A549 (cell line): ENCODE measurements at regions not wholly inside any gene's neighbourhood (a gene's known extent, or its start where the extent isn't known, plus 50 kb on each side); places are given as distances from the start of the nearest gene placed in this dataset.
A peak's percentile ranks its signal among the peaks of the same experiment; 100 is the strongest.

Experiments used
- ATAC-seq, 2 experiments: fragments of 200-7000 bp in 1 of 2; fragments of >200 bp in 1 of 2; cut with Nextera tagmentation in 1 of 2; cut with Tn5 transposase in 1 of 2; 3 replicates each; pipeline versions ENCODE4 v1.8.0 to v1.9.1; 2018 to 2020; ENCODE audit warnings: mild to moderate bottlenecking in 1 of 2, moderate library complexity in 1 of 2
- CTCF ChIA-PET: fragments of 300-600 bp; sonication (Branson Sonifier 250); formaldehyde crosslinking; extraction: SDS; loops from one replicate; lab custom pipeline; 2021; ENCODE audit warnings: antibody characterized with exemption, inconsistent platforms; lab: Yijun Ruan, JAX
- POLR2A ChIA-PET: fragments of 350-600 bp; formaldehyde crosslinking; extraction: SDS; loops from one replicate; lab custom pipeline; 2021; ENCODE audit warnings: antibody characterized with exemption, inconsistent platforms; lab: Yijun Ruan, JAX
- DNase-seq, 2 experiments: peaks; one replicate each; pipeline versions ENCODE4 v3.0.0 to v3.0.0-alpha.2; 2011 to 2016; ENCODE audit warnings: low read depth in 1 of 2, low spot score in 1 of 2
- FAIRE-seq: peaks from 2 replicates; lab custom pipeline; 2011; peaks lifted over from hg19 to GRCh38; lab: Jason Lieb, UNC
- H3K27ac ChIP-seq, 2 experiments: fragments of >200 bp; sonication (Bioruptor Twin); formaldehyde crosslinking; 3 replicates each; pipeline ENCODE4 v1.5.1; 2016 to 2017
- H3K4me1 ChIP-seq: fragments of >200 bp; sonication (Bioruptor Twin); formaldehyde crosslinking; 3 replicates; pipeline ENCODE4 v1.6.1; 2016
- H3K4me2 ChIP-seq: fragments of >200 bp; sonication (Bioruptor Twin); formaldehyde crosslinking; 3 replicates; pipeline ENCODE4 v1.6.1; 2016
- H3K4me3 ChIP-seq: fragments of >200 bp; sonication (Bioruptor Twin); formaldehyde crosslinking; 3 replicates; pipeline ENCODE4 v1.5.1; 2016
- H3K9me3 ChIP-seq: fragments of >200 bp; sonication (Bioruptor Twin); formaldehyde crosslinking; 3 replicates; pipeline ENCODE4 v1.6.1; 2016
- CBX2 ChIP-seq: fragments of 200-600 bp; sonication (generic); IDR thresholded peaks from 2 replicates; pipeline ENCODE4 v1.6.1; 2016; ENCODE audit warnings: low read depth, mild to moderate bottlenecking, borderline replicate concordance
- CBX8 ChIP-seq: fragments of 200-600 bp; sonication (generic); IDR thresholded peaks from 2 replicates; pipeline ENCODE4 v1.6.1; 2016
- CEBPB ChIP-seq, 2 experiments: fragments of >200 bp in 1 of 2; sonication (Bioruptor Twin) in 1 of 2; formaldehyde crosslinking in 1 of 2; IDR thresholded peaks; 2 replicates each; pipeline ENCODE4 v1.6.1; 2012 to 2016
- CHD2 ChIP-seq: fragments of 150-350 bp; IDR thresholded peaks from 2 replicates; pipeline ENCODE4 v1.6.1; 2014; ENCODE audit warnings: low read length; ENCODE audit not compliant: partially characterized antibody
- EHMT2 ChIP-seq: fragments of 200-600 bp; sonication (generic); IDR thresholded peaks from 2 replicates; pipeline ENCODE4 v1.6.1; 2016; ENCODE audit warnings: antibody characterized with exemption, low read depth, mild to moderate bottlenecking, moderate library complexity
- EP300 ChIP-seq, 2 experiments: fragments of >200 bp; sonication (Bioruptor Twin); formaldehyde crosslinking; IDR thresholded peaks; 2 replicates in 1 of 2; 3 replicates in 1 of 2; pipeline ENCODE4 v1.6.1; 2016 to 2017
- FOSB ChIP-seq: fragments of 250-450 bp; sonication (Bioruptor Pico); IDR thresholded peaks from 2 replicates; pipeline ENCODE4 v1.5.0; 2020; ENCODE audit warnings: mild to moderate bottlenecking, moderate library complexity
- FOXS1 ChIP-seq: fragments of 250-450 bp; sonication (Bioruptor Pico); IDR thresholded peaks from 2 replicates; pipeline ENCODE4 v1.5.0; 2020; ENCODE audit warnings: mild to moderate bottlenecking, moderate library complexity
- GATA3 ChIP-seq: IDR thresholded peaks from 2 replicates; pipeline ENCODE4 v1.6.1; 2012; ENCODE audit warnings: borderline replicate concordance
- HOXA7 ChIP-seq: fragments of 250-450 bp; sonication (Bioruptor Pico); IDR thresholded peaks from 2 replicates; pipeline ENCODE4 v1.5.0; 2020; ENCODE audit warnings: mild to moderate bottlenecking, moderate library complexity
- HOXB5 ChIP-seq: fragments of 250-450 bp; sonication (Bioruptor Pico); IDR thresholded peaks from 2 replicates; pipeline ENCODE4 v1.5.0; 2020; ENCODE audit warnings: mild to moderate bottlenecking, moderate library complexity
- JUN ChIP-seq, 2 experiments: fragments of >200 bp; sonication (Bioruptor Twin); formaldehyde crosslinking; IDR thresholded peaks; 2 replicates in 1 of 2; 3 replicates in 1 of 2; pipeline ENCODE4 v1.6.1; 2016 to 2017
- JUNB ChIP-seq: fragments of >200 bp; sonication (Bioruptor Twin); formaldehyde crosslinking; IDR thresholded peaks from 2 replicates; pipeline ENCODE4 v1.6.1; 2016
- KDM1A ChIP-seq: fragments of 200-600 bp; sonication (generic); IDR thresholded peaks from 2 replicates; pipeline ENCODE4 v1.6.1; 2016; ENCODE audit warnings: low read depth, mild to moderate bottlenecking
- KDM5A ChIP-seq: fragments of 200-600 bp; sonication (generic); IDR thresholded peaks from 2 replicates; pipeline ENCODE4 v1.6.1; 2016; ENCODE audit warnings: antibody characterized with exemption, mild to moderate bottlenecking
- MAFK ChIP-seq: fragments of 450-650 bp; IDR thresholded peaks from 2 replicates; pipeline ENCODE4 v1.6.1; 2014; ENCODE audit not compliant: partially characterized antibody
- MYC ChIP-seq: IDR thresholded peaks from 2 replicates; pipeline ENCODE4 v1.6.1; 2012; ENCODE audit warnings: mild to moderate bottlenecking, inconsistent platforms, low read length, improper control_type of control experiment, borderline replicate concordance
- NFE2L2 ChIP-seq: fragments of 150-350 bp; conservative IDR thresholded peaks from 2 replicates; pipeline ENCODE4 v1.6.1; 2014; ENCODE audit warnings: low read length
- NPAS2 ChIP-seq: fragments of 250-450 bp; sonication (Bioruptor Pico); IDR thresholded peaks from 2 replicates; pipeline ENCODE4 v1.8.0; 2022; ENCODE audit warnings: mild to moderate bottlenecking, moderate library complexity, borderline replicate concordance
- NR3C1 ChIP-seq: fragments of >200 bp; sonication (Bioruptor Twin); formaldehyde crosslinking; IDR thresholded peaks from 3 replicates; pipeline ENCODE4 v1.6.1; 2017
- RAD21 ChIP-seq, 2 experiments: fragments of >200 bp in 1 of 2; sonication (Bioruptor Twin) in 1 of 2; formaldehyde crosslinking in 1 of 2; IDR thresholded peaks in 1 of 2; conservative IDR thresholded peaks in 1 of 2; 2 replicates in 1 of 2; 3 replicates in 1 of 2; pipeline ENCODE4 v1.6.1; 2012 to 2018; ENCODE audit warnings: inconsistent platforms in 1 of 2
- RARB ChIP-seq: fragments of 250-450 bp; sonication (Bioruptor Pico); IDR thresholded peaks from 2 replicates; pipeline ENCODE4 v1.8.0; 2021; ENCODE audit warnings: mild to moderate bottlenecking, moderate library complexity
- RCOR1 ChIP-seq: fragments of 150-350 bp; IDR thresholded peaks from 2 replicates; pipeline ENCODE4 v1.6.1; 2014; ENCODE audit warnings: antibody characterized with exemption, low read length, low read depth
- RFX5 ChIP-seq: fragments of 450-650 bp; IDR thresholded peaks from 2 replicates; pipeline ENCODE4 v1.7.1; 2014; ENCODE audit warnings: antibody characterized with exemption, mild to moderate bottlenecking, moderate library complexity
- RNF2 ChIP-seq: fragments of 200-600 bp; sonication (generic); IDR thresholded peaks from 2 replicates; pipeline ENCODE4 v1.6.1; 2016; ENCODE audit warnings: low read depth, mild to moderate bottlenecking, antibody characterized with exemption, moderate library complexity, borderline replicate concordance
- SREBF2 ChIP-seq: fragments of 450-650 bp; IDR thresholded peaks from 2 replicates; pipeline ENCODE4 v1.6.1; 2014; ENCODE audit warnings: mild to moderate bottlenecking, moderate library complexity
- TP53 ChIP-seq: fragments of 250-450 bp; sonication (Bioruptor Pico); IDR thresholded peaks from 2 replicates; pipeline ENCODE4 v1.5.0; 2021; ENCODE audit warnings: mild to moderate bottlenecking, moderate library complexity
- ZC3H11A ChIP-seq: fragments of 450-650 bp; IDR thresholded peaks from 2 replicates; pipeline ENCODE4 v1.6.1; 2014; ENCODE audit warnings: antibody characterized with exemption, mild to moderate bottlenecking
- ZNF302 ChIP-seq: fragments of 250-450 bp; sonication (Bioruptor Pico); IDR thresholded peaks from 2 replicates; pipeline ENCODE4 v1.9.0; 2021; ENCODE audit warnings: inconsistent platforms, mild to moderate bottlenecking, moderate library complexity
- ZSCAN20 ChIP-seq: fragments of 250-450 bp; sonication (Bioruptor Pico); IDR thresholded peaks from 2 replicates; pipeline ENCODE4 v1.8.0; 2022; ENCODE audit warnings: mild to moderate bottlenecking, moderate library complexity
- WGBS: methylation state at CpG from one replicate; pipeline ENCODE4 v1.1.6; 2017; ENCODE audit errors: missing lambda C conversion rate; 5-methylcytosine and 5-hydroxymethylcytosine counted together
- TF ChIP-seq, protein P1 (sequence below): fragments of 200-600 bp; sonication (generic); IDR thresholded peaks from 2 replicates; pipeline ENCODE4 v1.6.1; 2016; ENCODE audit warnings: antibody characterized with exemption, mild to moderate bottlenecking, moderate library complexity

DNA sequence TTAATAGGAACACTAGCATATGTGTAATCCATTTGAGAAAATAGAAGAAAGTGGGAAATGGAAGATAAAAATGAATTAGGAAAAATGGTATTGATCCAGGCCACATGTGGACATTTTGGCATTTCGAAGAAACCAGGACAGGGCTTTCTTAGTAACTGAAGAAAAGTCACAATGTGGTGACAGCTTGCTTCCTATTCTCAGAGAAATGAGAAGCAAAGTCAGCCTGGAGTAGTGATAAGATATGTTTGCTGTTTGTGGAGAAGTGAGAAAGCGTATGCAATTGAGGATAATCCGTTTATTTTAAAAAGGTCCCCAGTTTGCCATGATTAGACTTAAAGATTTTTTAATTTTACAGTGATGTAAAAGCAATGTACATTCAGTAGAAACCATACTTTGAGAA, 127.9 kb downstream of the SLITRK6 start:
- Histone ChIP-seq H3K27ac (no peak overlapping the region), H3K4me2 (no peak overlapping the region), H3K4me3 (no peak overlapping the region), H3K4me1 (no peaks in the 10 kb centered on the region), H3K9me3 (no peaks in the 10 kb centered on the region)
- FAIRE-seq: no peak
- WGBS: 90% methylated on average over 3 of the region's 3 CpGs
- no peak for ATAC-seq
- CTCF ChIA-PET: no interaction called here
- POLR2A ChIA-PET: no interaction called here
- no peak for DNase-seq
- TF ChIP-seq GATA3 (no peak), HOXA7 (CRISPR knock-in tag) (no peak), HOXB5 (CRISPR knock-in tag) (no peak), ZSCAN20 (no peak), RNF2 (no peak), FOSB (CRISPR knock-in tag) (no peak), CBX8 (no peak), SREBF2 (no peak), JUNB (no peak)

DNA sequence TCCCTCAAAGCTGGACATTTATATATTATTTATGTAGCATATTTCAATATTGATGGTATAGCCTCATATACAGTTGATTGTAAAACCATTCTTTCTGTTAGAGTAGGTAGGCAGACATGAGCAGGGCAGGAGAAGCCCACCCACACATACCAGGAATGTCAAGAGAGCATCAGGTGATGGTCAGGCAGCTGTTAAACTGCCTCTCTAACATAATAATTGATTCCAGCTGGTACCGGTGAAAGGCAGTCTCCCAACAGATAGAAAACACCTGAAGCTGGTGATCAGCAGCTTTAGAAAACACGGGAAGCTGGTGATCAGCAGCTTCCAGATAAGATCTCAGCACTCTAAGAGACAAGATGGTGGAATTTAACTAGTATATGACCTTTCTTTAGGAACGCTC, 132.9 kb downstream of the SLITRK6 start:
- Histone ChIP-seq H3K27ac (no peak overlapping the region), H3K4me2 (no peak overlapping the region), H3K4me3 (no peak overlapping the region), H3K9me3 (no peaks in the 10 kb centered on the region), H3K4me1 (peaks cover 6% of the 10 kb centered on the region; the same call in 2 of the 3 replicates)
- no peak for DNase-seq
- no peak for ATAC-seq
- FAIRE-seq: no peak
- ChIA-PET CTCF (no interaction called here), POLR2A (no interaction called here)
- TF ChIP-seq RARB (CRISPR knock-in tag): no peak
- TF ChIP-seq RAD21 (conservative IDR thresholded peaks at IDR 0.05 in 1 of 2, IDR thresholded peaks at IDR 0.05 in 1 of 2): no peak
- TF ChIP-seq CHD2: no peak
- TF ChIP-seq RFX5: no peak
- no peak for TF ChIP-seq FOXS1 (CRISPR knock-in tag)
- 89% methylated on average over 3 of the region's 3 CpGs for WGBS

DNA sequence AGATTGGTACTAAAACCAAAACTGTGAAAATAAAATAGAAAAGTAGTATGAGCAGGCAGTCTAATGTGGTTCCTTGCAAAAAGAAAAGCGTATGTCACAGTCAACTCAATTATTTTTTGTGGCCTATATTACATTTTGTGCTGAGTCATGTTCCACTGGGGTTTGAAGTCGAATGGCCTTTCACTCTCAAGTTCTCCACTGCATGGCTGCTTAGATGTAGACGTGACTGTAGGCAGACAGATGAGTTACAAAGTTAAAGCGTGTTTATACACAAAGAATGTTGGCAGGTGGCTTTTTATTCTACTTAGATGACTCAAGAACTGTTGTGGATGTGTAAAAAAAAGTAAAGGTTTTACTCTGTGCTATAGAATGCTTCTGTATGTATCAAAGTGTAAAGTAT, 133.9 kb downstream of the SLITRK6 start:
- DNase-seq (peak in 1 of 2 experiments; percentile 25), FAIRE-seq (no peak)
- peak overlapping the region; percentile 54 to 75; a peak in 5 of 6 replicates for H3K27ac ChIP-seq
- H3K9me3 ChIP-seq: 0 out of 3 replicates have a peak, but pooled peaks cover 4% of the 10 kb centered on the region
- peaks cover 6% of the 10 kb centered on the region; the same call in 2 of the 3 replicates for H3K4me1 ChIP-seq
- H3K4me3 ChIP-seq: no peak overlapping the region
- H3K4me2 ChIP-seq: no peak overlapping the region
- TF ChIP-seq ZC3H11A (no peak), EHMT2 (no peak), NFE2L2 (peak; percentile 93), FOXS1 (CRISPR knock-in tag) (no peak), MAFK (peak; percentile 93)
- TF ChIP-seq, protein P1, sequence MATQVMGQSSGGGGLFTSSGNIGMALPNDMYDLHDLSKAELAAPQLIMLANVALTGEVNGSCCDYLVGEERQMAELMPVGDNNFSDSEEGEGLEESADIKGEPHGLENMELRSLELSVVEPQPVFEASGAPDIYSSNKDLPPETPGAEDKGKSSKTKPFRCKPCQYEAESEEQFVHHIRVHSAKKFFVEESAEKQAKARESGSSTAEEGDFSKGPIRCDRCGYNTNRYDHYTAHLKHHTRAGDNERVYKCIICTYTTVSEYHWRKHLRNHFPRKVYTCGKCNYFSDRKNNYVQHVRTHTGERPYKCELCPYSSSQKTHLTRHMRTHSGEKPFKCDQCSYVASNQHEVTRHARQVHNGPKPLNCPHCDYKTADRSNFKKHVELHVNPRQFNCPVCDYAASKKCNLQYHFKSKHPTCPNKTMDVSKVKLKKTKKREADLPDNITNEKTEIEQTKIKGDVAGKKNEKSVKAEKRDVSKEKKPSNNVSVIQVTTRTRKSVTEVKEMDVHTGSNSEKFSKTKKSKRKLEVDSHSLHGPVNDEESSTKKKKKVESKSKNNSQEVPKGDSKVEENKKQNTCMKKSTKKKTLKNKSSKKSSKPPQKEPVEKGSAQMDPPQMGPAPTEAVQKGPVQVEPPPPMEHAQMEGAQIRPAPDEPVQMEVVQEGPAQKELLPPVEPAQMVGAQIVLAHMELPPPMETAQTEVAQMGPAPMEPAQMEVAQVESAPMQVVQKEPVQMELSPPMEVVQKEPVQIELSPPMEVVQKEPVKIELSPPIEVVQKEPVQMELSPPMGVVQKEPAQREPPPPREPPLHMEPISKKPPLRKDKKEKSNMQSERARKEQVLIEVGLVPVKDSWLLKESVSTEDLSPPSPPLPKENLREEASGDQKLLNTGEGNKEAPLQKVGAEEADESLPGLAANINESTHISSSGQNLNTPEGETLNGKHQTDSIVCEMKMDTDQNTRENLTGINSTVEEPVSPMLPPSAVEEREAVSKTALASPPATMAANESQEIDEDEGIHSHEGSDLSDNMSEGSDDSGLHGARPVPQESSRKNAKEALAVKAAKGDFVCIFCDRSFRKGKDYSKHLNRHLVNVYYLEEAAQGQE: no peak
- TF ChIP-seq, all 56 proteins: peak for 2
- 47% methylated on average over 4 of the region's 4 CpGs for WGBS
- POLR2A ChIA-PET: no interaction called here
- no peak for ATAC-seq
- CTCF ChIA-PET: no interaction called here

DNA sequence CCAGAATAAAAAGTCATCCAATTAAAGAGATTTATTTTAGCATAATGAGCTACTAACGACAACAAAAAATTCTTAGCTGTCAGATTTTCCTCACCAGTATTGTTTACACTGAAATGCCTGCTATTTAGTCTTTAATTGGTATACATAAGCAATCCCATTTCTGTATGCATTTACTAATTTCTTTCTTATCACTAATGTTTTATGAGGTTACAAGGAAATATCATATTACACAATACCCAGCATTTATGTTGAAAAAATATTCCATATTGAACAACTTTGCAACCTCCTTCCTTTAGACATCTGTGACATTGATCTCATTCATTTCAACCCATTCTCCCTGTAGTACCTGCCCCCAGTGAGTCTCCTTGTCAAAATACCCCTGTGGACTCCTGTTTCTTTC, 135.4 kb downstream of the SLITRK6 start:
- no peak for FAIRE-seq
- POLR2A ChIA-PET: no interaction called here
- no peak overlapping the region for H3K4me3 ChIP-seq
- no peak overlapping the region for H3K4me2 ChIP-seq
- TF ChIP-seq HOXB5 (CRISPR knock-in tag) (no peak), KDM1A (no peak), EP300 (IDR thresholded peaks at IDR 0.05) (no peak), JUN (IDR thresholded peaks at IDR 0.05) (no peak), CBX8 (no peak), NPAS2 (CRISPR knock-in tag) (no peak), TP53 (CRISPR knock-in tag) (no peak), CEBPB (IDR thresholded peaks at IDR 0.05) (no peak), NR3C1 (no peak), KDM5A (no peak), CBX2 (no peak), ZNF302 (CRISPR knock-in tag) (no peak), RCOR1 (no peak), MYC (no peak)
- TF ChIP-seq, all 56 proteins: peak for 0
- WGBS: 93% methylated on average over 1 of the region's 1 CpG
- Histone ChIP-seq H3K27ac (no peak overlapping the region), H3K4me1 (peaks cover 9% of the 10 kb centered on the region), H3K9me3 (0 out of 3 replicates have a peak, but pooled peaks cover 4% of the 10 kb centered on the region)
- ATAC-seq (no peak), DNase-seq (no peak)
- CTCF ChIA-PET: no interaction called here
